SK-N-MC (cell line): ENCODE measurements at regions not wholly inside any gene's neighbourhood (a gene's known extent, or its start where the extent isn't known, plus 50 kb on each side); places are given as distances from the start of the nearest gene placed in this dataset.

Experiments
- EZH2 ChIP-seq: fragments of 200-600 bp; sonication (generic); IDR thresholded peaks from one replicate; pipeline ENCODE4 v1.6.1; 2017; ENCODE audit warnings: antibody characterized with exemption
- POLR2AphosphoS5 ChIP-seq: IDR thresholded peaks from 2 replicates; pipeline ENCODE4 v1.6.1; 2012; ENCODE audit warnings: mild to moderate bottlenecking, low read depth, low read length, borderline replicate concordance

DNA sequence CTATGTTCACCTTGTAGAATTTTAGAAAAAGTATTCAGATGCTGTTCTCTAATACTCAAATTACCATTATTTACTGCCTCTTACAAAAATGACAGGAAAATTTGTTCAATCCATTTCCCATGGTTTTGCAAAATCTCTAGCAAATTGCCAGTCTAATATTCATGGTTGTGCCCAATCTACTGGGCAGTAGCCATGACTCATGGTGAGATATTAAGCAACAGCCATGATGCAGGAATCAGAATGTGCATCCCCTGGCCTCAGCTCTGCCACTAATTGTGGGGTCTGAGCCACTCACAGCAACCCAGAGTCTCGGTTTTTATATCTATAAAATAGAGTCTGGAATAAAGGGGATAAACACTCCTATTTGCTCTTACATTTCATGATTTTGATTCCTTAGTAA lies 353.6 kb downstream of the DEPDC1B start:
- TF ChIP-seq POLR2AphosphoS5 (no peak), EZH2 (no peak)
